ENCODE measurements at regions not wholly inside any gene's neighbourhood (a gene's known extent, or its start where the extent isn't known, plus 50 kb on each side); places are given as distances from the start of the nearest gene placed in this dataset.

DNA sequence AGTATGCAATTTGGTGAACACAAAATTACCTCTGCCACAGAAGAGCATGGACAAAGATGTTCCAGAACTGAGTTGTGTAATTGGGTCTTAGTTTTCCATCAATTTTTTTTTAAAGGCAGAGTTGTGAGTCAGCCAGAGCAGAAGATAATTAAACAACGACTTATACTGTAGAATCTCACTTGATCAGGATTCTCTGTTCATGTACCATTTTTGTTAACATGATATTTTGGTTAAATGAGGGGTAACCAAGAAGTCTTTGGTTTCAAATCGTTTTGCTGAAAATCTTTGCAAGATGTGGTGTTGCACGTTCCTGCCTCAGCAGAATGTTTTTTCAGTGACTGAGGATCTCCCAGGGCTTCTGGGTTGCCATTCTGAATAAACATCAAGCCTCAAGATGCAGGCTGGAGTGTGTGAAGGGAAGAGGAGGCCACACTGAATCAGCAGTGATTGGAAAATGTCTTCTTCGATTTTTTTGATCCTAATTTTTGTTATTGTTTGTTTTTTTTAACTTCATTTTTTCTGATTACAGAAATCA, 232.6 kb upstream of the IRX3 start:
- TF ChIP-seq, protein P1, sequence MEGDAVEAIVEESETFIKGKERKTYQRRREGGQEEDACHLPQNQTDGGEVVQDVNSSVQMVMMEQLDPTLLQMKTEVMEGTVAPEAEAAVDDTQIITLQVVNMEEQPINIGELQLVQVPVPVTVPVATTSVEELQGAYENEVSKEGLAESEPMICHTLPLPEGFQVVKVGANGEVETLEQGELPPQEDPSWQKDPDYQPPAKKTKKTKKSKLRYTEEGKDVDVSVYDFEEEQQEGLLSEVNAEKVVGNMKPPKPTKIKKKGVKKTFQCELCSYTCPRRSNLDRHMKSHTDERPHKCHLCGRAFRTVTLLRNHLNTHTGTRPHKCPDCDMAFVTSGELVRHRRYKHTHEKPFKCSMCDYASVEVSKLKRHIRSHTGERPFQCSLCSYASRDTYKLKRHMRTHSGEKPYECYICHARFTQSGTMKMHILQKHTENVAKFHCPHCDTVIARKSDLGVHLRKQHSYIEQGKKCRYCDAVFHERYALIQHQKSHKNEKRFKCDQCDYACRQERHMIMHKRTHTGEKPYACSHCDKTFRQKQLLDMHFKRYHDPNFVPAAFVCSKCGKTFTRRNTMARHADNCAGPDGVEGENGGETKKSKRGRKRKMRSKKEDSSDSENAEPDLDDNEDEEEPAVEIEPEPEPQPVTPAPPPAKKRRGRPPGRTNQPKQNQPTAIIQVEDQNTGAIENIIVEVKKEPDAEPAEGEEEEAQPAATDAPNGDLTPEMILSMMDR (IDR thresholded peaks at IDR 0.05) = no peak
- TF ChIP-seq POLR2A (IDR thresholded peaks at IDR 0.05) = no peak
